Lower leg skin (tissue), 4 donors: ENCODE measurements at regions not wholly inside any gene's neighbourhood (a gene's known extent, or its start where the extent isn't known, plus 50 kb on each side); places are given as distances from the start of the nearest gene placed in this dataset.

Source experiments
- DNase-seq, 2 donors: peaks; one replicate each; pipeline ENCODE4 v3.0.0-alpha.2; 2019; ENCODE audit warnings: low spot score in 2 of 2
- H3K4me3 ChIP-seq: fragments of 200-600 bp; sonication (generic); 2 replicates; pipeline ENCODE4 v1.5.1; 2017; ENCODE audit warnings: mild to moderate bottlenecking, low read depth; ENCODE audit not compliant: poor library complexity, severe bottlenecking
- POLR2A ChIP-seq, 2 donors: fragments of 450-650 bp; IDR thresholded peaks; one replicate each; pipeline ENCODE4 v1.6.1; 2016 to 2017; ENCODE audit warnings: antibody characterized with exemption in 2 of 2, mild to moderate bottlenecking in 1 of 2, moderate library complexity in 1 of 2
- WGBS, 2 donors: methylation state at CpG; one replicate each; pipeline ENCODE4 v1.1.5; 2018; 5-methylcytosine and 5-hydroxymethylcytosine counted together
- intact Hi-C: fragments of 100-400 bp; cut with DNase I; formaldehyde crosslinking; loops from one replicate; pipeline ENCODE4 v1.15.0; 2023; ENCODE audit warnings: low total_unique reads
- TF ChIP-seq, protein P1 (sequence below), 3 donors: fragments of 450-650 bp; IDR thresholded peaks; one replicate each; pipeline ENCODE4 v1.5.1; 2016; ENCODE audit warnings: antibody characterized with exemption in 3 of 3, mild to moderate bottlenecking in 3 of 3, moderate library complexity in 2 of 3

- intact Hi-C loops, result no loop called here
- WGBS, 2 donors, result 93 to 97% methylated on average over 3 of the region's 3 CpGs
These were observed 64.3 kb upstream of the VANGL1 start for GRCh38 chr1:115577513-115577912.

DNA sequence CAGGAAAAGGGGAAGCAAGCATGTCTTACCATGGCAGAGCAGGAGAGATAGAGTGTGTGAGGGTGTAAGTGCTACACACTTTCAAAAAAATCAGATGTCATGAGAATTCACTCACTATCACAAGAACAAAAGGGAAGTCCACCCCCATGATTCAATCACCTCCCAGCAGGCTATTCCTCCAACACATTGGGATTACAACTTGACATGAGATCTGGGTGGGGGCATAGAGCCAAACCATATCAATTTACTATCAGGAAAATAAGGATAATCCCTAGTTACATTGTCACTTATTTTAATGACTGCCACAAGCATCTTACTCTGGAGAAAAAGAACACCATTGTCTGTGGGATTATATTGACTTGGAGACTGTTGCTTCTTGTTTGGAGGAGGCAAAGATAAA is 66.1 kb upstream of the VANGL1 start:
- no peak overlapping the region for H3K4me3 ChIP-seq
- TF ChIP-seq, protein P1, sequence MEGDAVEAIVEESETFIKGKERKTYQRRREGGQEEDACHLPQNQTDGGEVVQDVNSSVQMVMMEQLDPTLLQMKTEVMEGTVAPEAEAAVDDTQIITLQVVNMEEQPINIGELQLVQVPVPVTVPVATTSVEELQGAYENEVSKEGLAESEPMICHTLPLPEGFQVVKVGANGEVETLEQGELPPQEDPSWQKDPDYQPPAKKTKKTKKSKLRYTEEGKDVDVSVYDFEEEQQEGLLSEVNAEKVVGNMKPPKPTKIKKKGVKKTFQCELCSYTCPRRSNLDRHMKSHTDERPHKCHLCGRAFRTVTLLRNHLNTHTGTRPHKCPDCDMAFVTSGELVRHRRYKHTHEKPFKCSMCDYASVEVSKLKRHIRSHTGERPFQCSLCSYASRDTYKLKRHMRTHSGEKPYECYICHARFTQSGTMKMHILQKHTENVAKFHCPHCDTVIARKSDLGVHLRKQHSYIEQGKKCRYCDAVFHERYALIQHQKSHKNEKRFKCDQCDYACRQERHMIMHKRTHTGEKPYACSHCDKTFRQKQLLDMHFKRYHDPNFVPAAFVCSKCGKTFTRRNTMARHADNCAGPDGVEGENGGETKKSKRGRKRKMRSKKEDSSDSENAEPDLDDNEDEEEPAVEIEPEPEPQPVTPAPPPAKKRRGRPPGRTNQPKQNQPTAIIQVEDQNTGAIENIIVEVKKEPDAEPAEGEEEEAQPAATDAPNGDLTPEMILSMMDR (IDR thresholded peaks at IDR 0.05), result no peak
- no peak for TF ChIP-seq POLR2A (IDR thresholded peaks at IDR 0.05)
- no peak for DNase-seq
- intact Hi-C loops, result no loop called here

More at GRCh38 chr1:115577513-115577912, 64.3 kb upstream of the VANGL1 start:
- H3K4me3 ChIP-seq, result no peak overlapping the region
- TF ChIP-seq, protein P1 (IDR thresholded peaks at IDR 0.05), result no peak
- TF ChIP-seq POLR2A (IDR thresholded peaks at IDR 0.05), result no peak
- DNase-seq, result no peak

- WGBS, 2 donors, result 83 to 93% methylated on average over 1 of the region's 1 CpG
These were observed 69.1 kb upstream of the VANGL1 start for GRCh38 chr1:115572710-115573109.

GRCh38 chr1:115567431-115567830 is 74.3 kb upstream of the VANGL1 start:
- intact Hi-C loops, result no loop called here
- TF ChIP-seq, protein P1 (IDR thresholded peaks at IDR 0.05), result no peak
- no peak for TF ChIP-seq POLR2A (IDR thresholded peaks at IDR 0.05)
- no peak overlapping the region for H3K4me3 ChIP-seq
- DNase-seq, result no peak

More at GRCh38 chr1:115572710-115573109, 69.1 kb upstream of the VANGL1 start:
- intact Hi-C loops, result no loop called here
- no peak overlapping the region for H3K4me3 ChIP-seq
- TF ChIP-seq, protein P1 (IDR thresholded peaks at IDR 0.05), result no peak
- no peak for TF ChIP-seq POLR2A (IDR thresholded peaks at IDR 0.05)
- no peak for DNase-seq

DNA sequence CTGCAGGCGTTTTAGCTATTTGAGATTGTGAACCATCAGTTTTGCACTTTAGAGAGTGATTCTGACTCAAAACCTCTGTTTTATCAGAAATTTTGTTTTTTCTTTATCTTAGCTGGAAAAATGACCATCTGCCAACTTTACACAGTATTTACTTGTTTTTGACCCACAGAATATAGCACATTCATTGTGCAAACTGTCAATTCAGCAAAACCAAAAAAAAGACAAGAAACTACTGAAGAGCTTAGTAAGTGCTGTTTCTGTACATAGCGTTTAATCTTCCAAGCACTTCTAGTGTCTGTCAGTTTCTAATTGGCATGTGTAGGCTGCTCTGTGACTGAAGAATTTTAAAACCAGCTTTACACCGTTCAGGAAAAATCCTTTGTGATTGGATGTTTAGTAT is 76.0 kb upstream of the VANGL1 start:
- TF ChIP-seq, protein P1 (IDR thresholded peaks at IDR 0.05), result no peak
- no peak for TF ChIP-seq POLR2A (IDR thresholded peaks at IDR 0.05)
- H3K4me3 ChIP-seq, result no peak overlapping the region
- intact Hi-C loops, result no loop called here
- WGBS, 2 donors, result 73 to 76% methylated on average over 3 of the region's 3 CpGs
- DNase-seq, result no peak

- WGBS, 2 donors, result 75 to 77% methylated on average over 3 of the region's 3 CpGs
- H3K4me3 ChIP-seq, result no peak overlapping the region
- TF ChIP-seq, protein P1 (IDR thresholded peaks at IDR 0.05), result no peak
- no peak for DNase-seq
- intact Hi-C loops, result no loop called here
These were observed 76.4 kb upstream of the VANGL1 start for GRCh38 chr1:115565353-115565752.
